ENCODE measurements at regions not wholly inside any gene's neighbourhood (a gene's known extent, or its start where the extent isn't known, plus 50 kb on each side); places are given as distances from the start of the nearest gene placed in this dataset.
A peak's percentile ranks its signal among the peaks of the same experiment; 100 is the strongest.

DNA sequence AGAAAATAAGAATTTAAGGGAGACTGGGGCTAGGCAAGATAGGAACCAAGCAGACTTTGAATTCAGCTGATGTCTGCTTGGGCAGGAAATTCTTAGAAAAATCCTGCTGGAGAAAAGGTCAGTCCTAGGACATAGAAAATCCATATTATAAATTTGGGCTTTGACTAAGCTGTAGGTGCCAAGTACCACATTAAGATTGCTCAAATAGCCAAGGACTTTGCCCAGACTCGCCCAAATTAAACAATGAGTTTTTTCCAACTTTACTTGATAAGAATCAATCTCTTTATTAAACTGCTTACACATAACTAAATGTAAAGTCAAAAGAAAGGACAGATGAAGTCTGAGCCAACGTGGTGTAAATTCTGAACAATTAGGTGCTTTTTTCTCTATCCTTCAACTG is 95.4 kb downstream of the FUNDC1 start:
- TF ChIP-seq, protein P1, sequence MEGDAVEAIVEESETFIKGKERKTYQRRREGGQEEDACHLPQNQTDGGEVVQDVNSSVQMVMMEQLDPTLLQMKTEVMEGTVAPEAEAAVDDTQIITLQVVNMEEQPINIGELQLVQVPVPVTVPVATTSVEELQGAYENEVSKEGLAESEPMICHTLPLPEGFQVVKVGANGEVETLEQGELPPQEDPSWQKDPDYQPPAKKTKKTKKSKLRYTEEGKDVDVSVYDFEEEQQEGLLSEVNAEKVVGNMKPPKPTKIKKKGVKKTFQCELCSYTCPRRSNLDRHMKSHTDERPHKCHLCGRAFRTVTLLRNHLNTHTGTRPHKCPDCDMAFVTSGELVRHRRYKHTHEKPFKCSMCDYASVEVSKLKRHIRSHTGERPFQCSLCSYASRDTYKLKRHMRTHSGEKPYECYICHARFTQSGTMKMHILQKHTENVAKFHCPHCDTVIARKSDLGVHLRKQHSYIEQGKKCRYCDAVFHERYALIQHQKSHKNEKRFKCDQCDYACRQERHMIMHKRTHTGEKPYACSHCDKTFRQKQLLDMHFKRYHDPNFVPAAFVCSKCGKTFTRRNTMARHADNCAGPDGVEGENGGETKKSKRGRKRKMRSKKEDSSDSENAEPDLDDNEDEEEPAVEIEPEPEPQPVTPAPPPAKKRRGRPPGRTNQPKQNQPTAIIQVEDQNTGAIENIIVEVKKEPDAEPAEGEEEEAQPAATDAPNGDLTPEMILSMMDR (IDR thresholded peaks at IDR 0.05), result no peak
- TF ChIP-seq POLR2A (IDR thresholded peaks at IDR 0.05) (no peak), POLR2AphosphoS5 (IDR thresholded peaks at IDR 0.05) (peak; percentile 10)
